ENCODE measurements at regions not wholly inside any gene's neighbourhood (a gene's known extent, or its start where the extent isn't known, plus 50 kb on each side); places are given as distances from the start of the nearest gene placed in this dataset.

- dilution Hi-C loops (cut with MboI; ENCODE audit: extremely low pct_ligation_motif_present, low sequenced_read_pairs) (no loop called here), intact Hi-C loops (cut with micrococcal nuclease) (no loop called here)
- Histone ChIP-seq H2AFZ (ENCODE audit: low read depth, low read length) (no peak overlapping the region), H3K9ac (replicated peaks; ENCODE audit: extremely low read depth, insufficient read depth, low read length) (no peak overlapping the region), H3K4me1 (ENCODE audit: control insufficient read depth, extremely low read depth, insufficient read depth, low read length) (no peaks in the 10 kb centered on the region), H3K9me3 (replicated peaks; ENCODE audit: control insufficient read depth, insufficient read depth, low read length) (no peaks in the 10 kb centered on the region), H3K36me3 (ENCODE audit: control insufficient read depth in 2 of 2, extremely low read depth in 1 of 2, insufficient read depth in 2 of 2, low read length in 2 of 2) (no peaks in the 10 kb centered on the region), H3K79me2 (ENCODE audit: control insufficient read depth, insufficient read depth, low read length) (no peaks in the 10 kb centered on the region), H4K20me1 (replicated peaks; ENCODE audit: control insufficient read depth, extremely low read depth, insufficient read depth, low read length) (no peaks in the 10 kb centered on the region), H3K27ac (ENCODE audit: insufficient read depth, low read depth, low read length) (no peak overlapping the region), H3K9me1 (replicated peaks; ENCODE audit: control insufficient read depth, extremely low read depth, insufficient read depth, low read length) (no peaks in the 10 kb centered on the region), H3K27me3 (ENCODE audit: control insufficient read depth in 2 of 2, insufficient read depth in 2 of 2, low read length in 2 of 2) (no peaks in the 10 kb centered on the region), H3K4me3 (replicated peaks in 1 of 3; ENCODE audit: insufficient read depth in 1 of 3, low read depth in 1 of 3, low read length in 3 of 3) (no peak overlapping the region), H3K4me2 (ENCODE audit: insufficient read depth, low read length) (no peak overlapping the region)
- CTCF ChIA-PET, result no interaction called here
- no peak for TF ChIP-seq JUN (IDR thresholded peaks at IDR 0.05; ENCODE audit: borderline replicate concordance, insufficient read depth, insufficient read length, low read depth)
- no peak for TF ChIP-seq FOS (IDR thresholded peaks at IDR 0.05; ENCODE audit: borderline replicate concordance, insufficient read depth, low read length)
- TF ChIP-seq POLR2AphosphoS5 (IDR thresholded peaks at IDR 0.05; ENCODE audit: insufficient read depth, low read depth, low read length), result no peak
- TF ChIP-seq POLR2A (IDR thresholded peaks at IDR 0.05; ENCODE audit: low read depth, low read length), result no peak
- TF ChIP-seq MYC (IDR thresholded peaks at IDR 0.05; ENCODE audit: low read depth, low read length), result no peak
- TF ChIP-seq EZH2 (IDR thresholded peaks at IDR 0.05; ENCODE audit: borderline replicate concordance, low read depth, low read length, severe bottlenecking), result no peak
- no peak for TF ChIP-seq MAX (IDR thresholded peaks at IDR 0.05; ENCODE audit: insufficient read depth, insufficient read length)
- TF ChIP-seq CTCF (IDR thresholded peaks at IDR 0.05; ENCODE audit: extremely low read depth in 1 of 2, insufficient read depth in 1 of 2, low read depth in 1 of 2, low read length in 2 of 2), result no peak
- POLR2A ChIA-PET, result no interaction called here
- no TSS peak for BruUV-seq (replicated peaks)
- FAIRE-seq (no peak), DNase-seq (ENCODE audit: low read depth, low spot score) (no peak)
Observed at GRCh38 chr20:57948180-57948955, 238.6 kb upstream of the PMEPA1 start.
